ENCODE measurements at regions not wholly inside any gene's neighbourhood (a gene's known extent, or its start where the extent isn't known, plus 50 kb on each side); places are given as distances from the start of the nearest gene placed in this dataset.

DNA sequence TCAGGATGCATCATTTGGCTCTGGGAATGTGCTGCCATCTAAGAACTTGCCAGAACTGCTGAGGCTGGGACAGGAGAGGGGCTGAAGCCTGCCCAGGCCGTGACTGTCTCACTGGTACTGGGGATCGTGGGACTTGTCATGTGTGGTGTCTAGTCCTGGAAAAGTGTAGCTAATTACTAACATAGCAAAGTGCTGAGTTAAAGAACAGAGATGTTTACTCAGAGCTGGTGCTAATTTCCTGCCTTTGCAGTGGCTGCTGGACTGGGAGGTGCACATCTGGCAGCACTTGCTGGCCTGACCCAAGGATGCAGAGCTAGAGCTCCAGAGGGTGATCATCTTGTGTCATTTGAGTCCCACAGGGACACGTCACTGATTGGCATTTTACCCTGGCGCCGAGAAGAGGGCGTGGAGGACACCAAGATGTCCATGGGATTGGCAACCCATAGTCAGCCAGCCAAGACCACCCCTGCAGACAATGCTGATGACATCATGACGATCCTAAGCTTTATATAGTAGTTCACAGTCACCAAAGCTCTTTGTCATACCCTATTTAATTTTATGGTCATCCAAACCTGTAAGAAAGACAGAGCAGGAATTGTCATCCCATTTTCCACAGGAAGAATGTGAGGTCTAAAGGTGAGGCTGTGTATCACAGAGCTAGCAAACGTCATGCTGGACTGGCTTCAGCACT lies 110.1 kb upstream of the SLC44A3 start (continued):
- TF ChIP-seq, protein P1, sequence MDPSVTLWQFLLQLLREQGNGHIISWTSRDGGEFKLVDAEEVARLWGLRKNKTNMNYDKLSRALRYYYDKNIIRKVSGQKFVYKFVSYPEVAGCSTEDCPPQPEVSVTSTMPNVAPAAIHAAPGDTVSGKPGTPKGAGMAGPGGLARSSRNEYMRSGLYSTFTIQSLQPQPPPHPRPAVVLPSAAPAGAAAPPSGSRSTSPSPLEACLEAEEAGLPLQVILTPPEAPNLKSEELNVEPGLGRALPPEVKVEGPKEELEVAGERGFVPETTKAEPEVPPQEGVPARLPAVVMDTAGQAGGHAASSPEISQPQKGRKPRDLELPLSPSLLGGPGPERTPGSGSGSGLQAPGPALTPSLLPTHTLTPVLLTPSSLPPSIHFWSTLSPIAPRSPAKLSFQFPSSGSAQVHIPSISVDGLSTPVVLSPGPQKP (IDR thresholded peaks at IDR 0.05; ENCODE audit: borderline replicate concordance, low read depth, low read length): no peak
- TF ChIP-seq RFX5 (IDR thresholded peaks at IDR 0.05; ENCODE audit: low read depth, low read length) (no peak), POLR2A (IDR thresholded peaks at IDR 0.05; ENCODE audit: low read depth, low read length) (no peak), CHD1 (IDR thresholded peaks at IDR 0.05; ENCODE audit: low read depth, low read length) (no peak), MAFK (IDR thresholded peaks at IDR 0.05; ENCODE audit: low read depth, low read length) (no peak)

DNA sequence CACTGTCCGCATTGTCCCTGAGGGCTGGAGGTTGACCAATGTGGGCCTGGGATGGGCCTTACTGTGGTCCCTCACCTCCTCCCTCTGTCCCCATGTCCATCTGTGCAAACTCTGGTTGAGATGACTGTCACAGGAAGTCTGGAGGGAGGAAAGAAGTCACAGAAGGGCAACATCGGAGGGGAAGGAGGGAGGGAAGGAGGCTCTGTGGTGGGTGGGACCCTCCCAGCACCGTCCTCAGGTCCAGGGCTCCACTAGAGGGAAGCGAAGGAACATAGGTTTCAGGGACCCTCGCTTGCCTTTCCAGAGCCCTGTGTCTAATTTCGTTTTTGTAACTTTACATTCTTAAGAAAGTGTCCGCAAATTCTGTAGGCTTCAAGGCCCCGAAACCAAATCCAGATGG lies 111.3 kb upstream of the SLC44A3 start:
- Histone ChIP-seq H2BK120ac (ENCODE audit: low read depth, low read length) (peak overlapping the region; percentile 100), H3K23ac (ENCODE audit: low read depth, low read length) (peak overlapping the region; percentile 66; the same call in 1 of the 2 replicates), H3K27me3 (ENCODE audit: control insufficient read depth, insufficient read depth, low read length) (no peaks in the 10 kb centered on the region), H2BK20ac (ENCODE audit: low read depth, low read length) (peak overlapping the region; percentile 91), H2AFZ (replicated peaks; ENCODE audit: low read length, poor library complexity) (peak overlapping the region; percentile 65), H3K4me2 (ENCODE audit: low read depth, low read length) (no peak overlapping the region), H3K79me1 (ENCODE audit: low read depth in 1 of 2, low read length in 2 of 2) (peaks cover 0 to 20% of the 10 kb centered on the region in 2 experiments; a peak in 1 of 4 replicates), H3K9me1 (ENCODE audit: insufficient read depth, low read length) (peaks cover 40% of the 10 kb centered on the region), H3K4ac (ENCODE audit: low read depth, low read length) (peak overlapping the region; percentile 94), H4K8ac (ENCODE audit: low read depth in 2 of 2, low read length in 2 of 2) (peak overlapping the region; percentile 91 to 98), H3K9me3 (ENCODE audit: control insufficient read depth, insufficient read depth, low read length) (no peaks in the 10 kb centered on the region), H4K5ac (ENCODE audit: low read depth, low read length) (peak overlapping the region; percentile 83), H2AK5ac (ENCODE audit: low read depth, low read length) (peak overlapping the region; percentile 99), H3K18ac (ENCODE audit: low read depth, low read length) (peak overlapping the region; percentile 73), H4K91ac (ENCODE audit: insufficient read depth, low read depth, low read length) (peak overlapping the region; percentile 94), H2BK15ac (ENCODE audit: low read depth, low read length) (peak overlapping the region; percentile 98; the same call in 2 of the 3 replicates), H3K27ac (ENCODE audit: insufficient read depth, low read length) (peak overlapping the region; percentile 69), H3K4me3 (ENCODE audit: insufficient read depth, low read depth, low read length) (no peak overlapping the region), H4K20me1 (ENCODE audit: insufficient read depth, low read length) (no peaks in the 10 kb centered on the region), H3K14ac (replicated peaks; ENCODE audit: low read depth, low read length) (peak overlapping the region; percentile 85), H2BK5ac (ENCODE audit: low read depth, low read length, poor library complexity, severe bottlenecking) (peak overlapping the region; percentile 95), H3K9ac (ENCODE audit: low read depth, low read length) (no peak overlapping the region), H3K4me1 (ENCODE audit: control insufficient read depth, insufficient read depth, low read length) (peaks cover 29% of the 10 kb centered on the region), H2AK9ac (replicated peaks; ENCODE audit: low read depth, low read length, poor library complexity) (peak overlapping the region; percentile 79), H3K36me3 (ENCODE audit: control insufficient read depth, insufficient read depth, low read length) (no peaks in the 10 kb centered on the region), H3K56ac (ENCODE audit: extremely low read depth, insufficient read depth, low read length) (0 out of 2 replicates have a peak overlapping the region, but pooled peaks have one; percentile 14)
- ChIA-PET CTCF (no interaction called here), POLR2A (ENCODE audit: unreplicated experiment) (no interaction called here)
- dilution Hi-C loops (cut with HindIII; ENCODE audit: low sequenced_read_pairs, unreplicated experiment): no loop called here
- 91% methylated on average over 6 of the region's 8 CpGs; no CpG with 5 or more reads in 1 of the 2 experiments for WGBS, 2 experiments (ENCODE audit: extremely low coverage in 2 of 2, insufficient read length in 1 of 2)
- TF ChIP-seq RFX5 (IDR thresholded peaks at IDR 0.05; ENCODE audit: low read depth, low read length): no peak
- TF ChIP-seq, protein P1 (IDR thresholded peaks at IDR 0.05; ENCODE audit: borderline replicate concordance, low read depth, low read length): no peak
- TF ChIP-seq, protein P2, sequence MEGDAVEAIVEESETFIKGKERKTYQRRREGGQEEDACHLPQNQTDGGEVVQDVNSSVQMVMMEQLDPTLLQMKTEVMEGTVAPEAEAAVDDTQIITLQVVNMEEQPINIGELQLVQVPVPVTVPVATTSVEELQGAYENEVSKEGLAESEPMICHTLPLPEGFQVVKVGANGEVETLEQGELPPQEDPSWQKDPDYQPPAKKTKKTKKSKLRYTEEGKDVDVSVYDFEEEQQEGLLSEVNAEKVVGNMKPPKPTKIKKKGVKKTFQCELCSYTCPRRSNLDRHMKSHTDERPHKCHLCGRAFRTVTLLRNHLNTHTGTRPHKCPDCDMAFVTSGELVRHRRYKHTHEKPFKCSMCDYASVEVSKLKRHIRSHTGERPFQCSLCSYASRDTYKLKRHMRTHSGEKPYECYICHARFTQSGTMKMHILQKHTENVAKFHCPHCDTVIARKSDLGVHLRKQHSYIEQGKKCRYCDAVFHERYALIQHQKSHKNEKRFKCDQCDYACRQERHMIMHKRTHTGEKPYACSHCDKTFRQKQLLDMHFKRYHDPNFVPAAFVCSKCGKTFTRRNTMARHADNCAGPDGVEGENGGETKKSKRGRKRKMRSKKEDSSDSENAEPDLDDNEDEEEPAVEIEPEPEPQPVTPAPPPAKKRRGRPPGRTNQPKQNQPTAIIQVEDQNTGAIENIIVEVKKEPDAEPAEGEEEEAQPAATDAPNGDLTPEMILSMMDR (conservative IDR thresholded peaks at IDR 0.05; ENCODE audit: low read depth, low read length): no peak
- no peak for TF ChIP-seq RAD21 (IDR thresholded peaks at IDR 0.05; ENCODE audit: low read length)
- TF ChIP-seq MAFK (IDR thresholded peaks at IDR 0.05; ENCODE audit: low read depth, low read length): no peak
- TF ChIP-seq POLR2A (IDR thresholded peaks at IDR 0.05; ENCODE audit: low read depth, low read length): no peak
- TF ChIP-seq FOS (IDR thresholded peaks at IDR 0.05; ENCODE audit: low read depth, low read length): no peak
- TF ChIP-seq CEBPB (IDR thresholded peaks at IDR 0.05; ENCODE audit: low read depth, low read length): no peak
- TF ChIP-seq MXI1 (IDR thresholded peaks at IDR 0.05; ENCODE audit: borderline replicate concordance, low read depth, low read length): no peak
- no peak for TF ChIP-seq RCOR1 (IDR thresholded peaks at IDR 0.05; ENCODE audit: insufficient replicate concordance, low read length)
- in situ Hi-C loops (cut with MboI; ENCODE audit: low sequenced_read_pairs): no loop called here
- intact Hi-C loops (cut with micrococcal nuclease): no loop called here
- DNase-seq (no peak), ATAC-seq (ENCODE audit: low read depth) (no peak)
- no TSS peak for BruUV-seq (replicated peaks)
